ENCODE measurements at regions not wholly inside any gene's neighbourhood (a gene's known extent, or its start where the extent isn't known, plus 50 kb on each side); places are given as distances from the start of the nearest gene placed in this dataset.

DNA sequence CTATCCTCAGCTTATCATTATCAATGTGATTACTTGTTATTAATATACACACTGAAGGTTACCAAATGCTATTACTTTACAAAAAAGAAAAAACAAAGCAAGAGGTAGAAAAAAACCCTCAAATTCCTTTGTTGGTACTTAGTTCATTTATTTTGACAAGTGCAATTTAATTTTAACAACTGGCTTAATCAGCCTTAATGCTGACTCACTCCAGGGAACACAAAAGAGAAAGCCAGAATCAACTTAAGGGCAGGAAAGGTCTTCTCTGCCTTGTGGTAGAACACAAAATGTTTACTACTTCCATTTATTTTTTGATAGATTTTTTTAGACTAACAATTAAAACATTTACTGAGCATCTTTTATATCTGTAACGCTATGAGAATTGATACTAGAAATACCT is 417.1 kb downstream of the PCDH17 start:
- no peak for ATAC-seq
- Histone ChIP-seq H3K4me2 (no peak overlapping the region), H3F3A (replicated peaks; ENCODE audit: low read depth) (no peaks in the 10 kb centered on the region), H3K36me3 (ENCODE audit: insufficient read depth) (no peaks in the 10 kb centered on the region), H3K4me1 (ENCODE audit: insufficient read depth) (peaks cover 8% of the 10 kb centered on the region; the same call in 1 of the 2 replicates), H3K27ac (ENCODE audit: low read depth) (no peak overlapping the region), H2AFZ (no peak overlapping the region), H3K9me2 (ENCODE audit: insufficient read depth) (no peaks in the 10 kb centered on the region), H3K4me3 (no peak overlapping the region), H3K27me3 (ENCODE audit: insufficient read depth) (no peaks in the 10 kb centered on the region), H3K79me2 (replicated peaks; ENCODE audit: insufficient read depth) (no peaks in the 10 kb centered on the region), H4K20me1 (replicated peaks; ENCODE audit: insufficient read depth) (no peaks in the 10 kb centered on the region)
- Mint-ChIP-seq H3K4me3 (no peak overlapping the region), H3K4me1 (peaks cover 9% of the 10 kb centered on the region), H3K36me3 (ENCODE audit: low read depth) (no peaks in the 10 kb centered on the region; the same call in 2 of the 3 replicates), H3K9me3 (no peaks in the 10 kb centered on the region), H3K27ac (no peak overlapping the region), H3K27me3 (ENCODE audit: insufficient read depth, low read depth, poor library complexity) (no peaks in the 10 kb centered on the region)
- DNase-seq (ENCODE audit: low spot score): no peak
- TF ChIP-seq POLR2AphosphoS5 (IDR thresholded peaks at IDR 0.05; ENCODE audit: low read depth) (no peak), JUNB (IDR thresholded peaks at IDR 0.05; ENCODE audit: unreplicated experiment) (no peak), ZNF331 (CRISPR knock-in tag; IDR thresholded peaks at IDR 0.05; ENCODE audit: low read depth) (no peak), EZH2phosphoT487 (IDR thresholded peaks at IDR 0.05; ENCODE audit: unreplicated experiment) (no peak), STAT1 (IDR thresholded peaks at IDR 0.05; ENCODE audit: unreplicated experiment) (no peak), EZH2 (IDR thresholded peaks at IDR 0.05; ENCODE audit: low read depth, unreplicated experiment) (no peak), ZNF114 (CRISPR knock-in tag; IDR thresholded peaks at IDR 0.05) (no peak), NANOG (IDR thresholded peaks at IDR 0.05; ENCODE audit: borderline replicate concordance) (no peak), CREB1 (CRISPR knock-in tag; IDR thresholded peaks at IDR 0.05; ENCODE audit: low read depth) (no peak)
- TF ChIP-seq, protein P1, sequence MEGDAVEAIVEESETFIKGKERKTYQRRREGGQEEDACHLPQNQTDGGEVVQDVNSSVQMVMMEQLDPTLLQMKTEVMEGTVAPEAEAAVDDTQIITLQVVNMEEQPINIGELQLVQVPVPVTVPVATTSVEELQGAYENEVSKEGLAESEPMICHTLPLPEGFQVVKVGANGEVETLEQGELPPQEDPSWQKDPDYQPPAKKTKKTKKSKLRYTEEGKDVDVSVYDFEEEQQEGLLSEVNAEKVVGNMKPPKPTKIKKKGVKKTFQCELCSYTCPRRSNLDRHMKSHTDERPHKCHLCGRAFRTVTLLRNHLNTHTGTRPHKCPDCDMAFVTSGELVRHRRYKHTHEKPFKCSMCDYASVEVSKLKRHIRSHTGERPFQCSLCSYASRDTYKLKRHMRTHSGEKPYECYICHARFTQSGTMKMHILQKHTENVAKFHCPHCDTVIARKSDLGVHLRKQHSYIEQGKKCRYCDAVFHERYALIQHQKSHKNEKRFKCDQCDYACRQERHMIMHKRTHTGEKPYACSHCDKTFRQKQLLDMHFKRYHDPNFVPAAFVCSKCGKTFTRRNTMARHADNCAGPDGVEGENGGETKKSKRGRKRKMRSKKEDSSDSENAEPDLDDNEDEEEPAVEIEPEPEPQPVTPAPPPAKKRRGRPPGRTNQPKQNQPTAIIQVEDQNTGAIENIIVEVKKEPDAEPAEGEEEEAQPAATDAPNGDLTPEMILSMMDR (conservative IDR thresholded peaks at IDR 0.05; ENCODE audit: low read depth in 2 of 2): no peak
- TF ChIP-seq, protein P2, sequence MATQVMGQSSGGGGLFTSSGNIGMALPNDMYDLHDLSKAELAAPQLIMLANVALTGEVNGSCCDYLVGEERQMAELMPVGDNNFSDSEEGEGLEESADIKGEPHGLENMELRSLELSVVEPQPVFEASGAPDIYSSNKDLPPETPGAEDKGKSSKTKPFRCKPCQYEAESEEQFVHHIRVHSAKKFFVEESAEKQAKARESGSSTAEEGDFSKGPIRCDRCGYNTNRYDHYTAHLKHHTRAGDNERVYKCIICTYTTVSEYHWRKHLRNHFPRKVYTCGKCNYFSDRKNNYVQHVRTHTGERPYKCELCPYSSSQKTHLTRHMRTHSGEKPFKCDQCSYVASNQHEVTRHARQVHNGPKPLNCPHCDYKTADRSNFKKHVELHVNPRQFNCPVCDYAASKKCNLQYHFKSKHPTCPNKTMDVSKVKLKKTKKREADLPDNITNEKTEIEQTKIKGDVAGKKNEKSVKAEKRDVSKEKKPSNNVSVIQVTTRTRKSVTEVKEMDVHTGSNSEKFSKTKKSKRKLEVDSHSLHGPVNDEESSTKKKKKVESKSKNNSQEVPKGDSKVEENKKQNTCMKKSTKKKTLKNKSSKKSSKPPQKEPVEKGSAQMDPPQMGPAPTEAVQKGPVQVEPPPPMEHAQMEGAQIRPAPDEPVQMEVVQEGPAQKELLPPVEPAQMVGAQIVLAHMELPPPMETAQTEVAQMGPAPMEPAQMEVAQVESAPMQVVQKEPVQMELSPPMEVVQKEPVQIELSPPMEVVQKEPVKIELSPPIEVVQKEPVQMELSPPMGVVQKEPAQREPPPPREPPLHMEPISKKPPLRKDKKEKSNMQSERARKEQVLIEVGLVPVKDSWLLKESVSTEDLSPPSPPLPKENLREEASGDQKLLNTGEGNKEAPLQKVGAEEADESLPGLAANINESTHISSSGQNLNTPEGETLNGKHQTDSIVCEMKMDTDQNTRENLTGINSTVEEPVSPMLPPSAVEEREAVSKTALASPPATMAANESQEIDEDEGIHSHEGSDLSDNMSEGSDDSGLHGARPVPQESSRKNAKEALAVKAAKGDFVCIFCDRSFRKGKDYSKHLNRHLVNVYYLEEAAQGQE (IDR thresholded peaks at IDR 0.05; ENCODE audit: unreplicated experiment): no peak
- TF ChIP-seq, protein P3, sequence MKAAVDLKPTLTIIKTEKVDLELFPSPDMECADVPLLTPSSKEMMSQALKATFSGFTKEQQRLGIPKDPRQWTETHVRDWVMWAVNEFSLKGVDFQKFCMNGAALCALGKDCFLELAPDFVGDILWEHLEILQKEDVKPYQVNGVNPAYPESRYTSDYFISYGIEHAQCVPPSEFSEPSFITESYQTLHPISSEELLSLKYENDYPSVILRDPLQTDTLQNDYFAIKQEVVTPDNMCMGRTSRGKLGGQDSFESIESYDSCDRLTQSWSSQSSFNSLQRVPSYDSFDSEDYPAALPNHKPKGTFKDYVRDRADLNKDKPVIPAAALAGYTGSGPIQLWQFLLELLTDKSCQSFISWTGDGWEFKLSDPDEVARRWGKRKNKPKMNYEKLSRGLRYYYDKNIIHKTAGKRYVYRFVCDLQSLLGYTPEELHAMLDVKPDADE (IDR thresholded peaks at IDR 0.05): no peak
- TF ChIP-seq, protein P4, sequence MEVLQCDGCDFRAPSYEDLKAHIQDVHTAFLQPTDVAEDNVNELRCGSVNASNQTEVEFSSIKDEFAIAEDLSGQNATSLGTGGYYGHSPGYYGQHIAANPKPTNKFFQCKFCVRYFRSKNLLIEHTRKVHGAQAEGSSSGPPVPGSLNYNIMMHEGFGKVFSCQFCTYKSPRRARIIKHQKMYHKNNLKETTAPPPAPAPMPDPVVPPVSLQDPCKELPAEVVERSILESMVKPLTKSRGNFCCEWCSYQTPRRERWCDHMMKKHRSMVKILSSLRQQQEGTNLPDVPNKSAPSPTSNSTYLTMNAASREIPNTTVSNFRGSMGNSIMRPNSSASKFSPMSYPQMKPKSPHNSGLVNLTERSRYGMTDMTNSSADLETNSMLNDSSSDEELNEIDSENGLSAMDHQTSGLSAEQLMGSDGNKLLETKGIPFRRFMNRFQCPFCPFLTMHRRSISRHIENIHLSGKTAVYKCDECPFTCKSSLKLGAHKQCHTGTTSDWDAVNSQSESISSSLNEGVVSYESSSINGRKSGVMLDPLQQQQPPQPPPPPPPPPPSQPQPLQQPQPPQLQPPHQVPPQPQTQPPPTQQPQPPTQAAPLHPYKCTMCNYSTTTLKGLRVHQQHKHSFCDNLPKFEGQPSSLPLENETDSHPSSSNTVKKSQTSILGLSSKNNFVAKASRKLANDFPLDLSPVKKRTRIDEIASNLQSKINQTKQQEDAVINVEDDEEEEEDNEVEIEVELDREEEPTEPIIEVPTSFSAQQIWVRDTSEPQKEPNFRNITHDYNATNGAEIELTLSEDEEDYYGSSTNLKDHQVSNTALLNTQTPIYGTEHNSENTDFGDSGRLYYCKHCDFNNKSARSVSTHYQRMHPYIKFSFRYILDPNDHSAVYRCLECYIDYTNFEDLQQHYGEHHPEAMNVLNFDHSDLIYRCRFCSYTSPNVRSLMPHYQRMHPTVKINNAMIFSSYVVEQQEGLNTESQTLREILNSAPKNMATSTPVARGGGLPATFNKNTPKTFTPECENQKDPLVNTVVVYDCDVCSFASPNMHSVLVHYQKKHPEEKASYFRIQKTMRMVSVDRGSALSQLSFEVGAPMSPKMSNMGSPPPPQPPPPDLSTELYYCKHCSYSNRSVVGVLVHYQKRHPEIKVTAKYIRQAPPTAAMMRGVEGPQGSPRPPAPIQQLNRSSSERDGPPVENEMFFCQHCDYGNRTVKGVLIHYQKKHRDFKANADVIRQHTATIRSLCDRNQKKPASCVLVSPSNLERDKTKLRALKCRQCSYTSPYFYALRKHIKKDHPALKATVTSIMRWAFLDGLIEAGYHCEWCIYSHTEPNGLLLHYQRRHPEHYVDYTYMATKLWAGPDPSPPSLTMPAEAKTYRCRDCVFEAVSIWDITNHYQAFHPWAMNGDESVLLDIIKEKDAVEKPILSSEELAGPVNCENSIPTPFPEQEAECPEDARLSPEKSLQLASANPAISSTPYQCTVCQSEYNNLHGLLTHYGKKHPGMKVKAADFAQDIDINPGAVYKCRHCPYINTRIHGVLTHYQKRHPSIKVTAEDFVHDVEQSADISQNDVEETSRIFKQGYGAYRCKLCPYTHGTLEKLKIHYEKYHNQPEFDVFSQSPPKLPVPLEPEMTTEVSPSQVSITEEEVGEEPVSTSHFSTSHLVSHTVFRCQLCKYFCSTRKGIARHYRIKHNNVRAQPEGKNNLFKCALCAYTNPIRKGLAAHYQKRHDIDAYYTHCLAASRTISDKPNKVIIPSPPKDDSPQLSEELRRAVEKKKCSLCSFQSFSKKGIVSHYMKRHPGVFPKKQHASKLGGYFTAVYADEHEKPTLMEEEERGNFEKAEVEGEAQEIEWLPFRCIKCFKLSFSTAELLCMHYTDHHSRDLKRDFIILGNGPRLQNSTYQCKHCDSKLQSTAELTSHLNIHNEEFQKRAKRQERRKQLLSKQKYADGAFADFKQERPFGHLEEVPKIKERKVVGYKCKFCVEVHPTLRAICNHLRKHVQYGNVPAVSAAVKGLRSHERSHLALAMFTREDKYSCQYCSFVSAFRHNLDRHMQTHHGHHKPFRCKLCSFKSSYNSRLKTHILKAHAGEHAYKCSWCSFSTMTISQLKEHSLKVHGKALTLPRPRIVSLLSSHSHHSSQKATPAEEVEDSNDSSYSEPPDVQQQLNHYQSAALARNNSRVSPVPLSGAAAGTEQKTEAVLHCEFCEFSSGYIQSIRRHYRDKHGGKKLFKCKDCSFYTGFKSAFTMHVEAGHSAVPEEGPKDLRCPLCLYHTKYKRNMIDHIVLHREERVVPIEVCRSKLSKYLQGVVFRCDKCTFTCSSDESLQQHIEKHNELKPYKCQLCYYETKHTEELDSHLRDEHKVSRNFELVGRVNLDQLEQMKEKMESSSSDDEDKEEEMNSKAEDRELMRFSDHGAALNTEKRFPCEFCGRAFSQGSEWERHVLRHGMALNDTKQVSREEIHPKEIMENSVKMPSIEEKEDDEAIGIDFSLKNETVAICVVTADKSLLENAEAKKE (CRISPR knock-in tag; IDR thresholded peaks at IDR 0.05): no peak

Measured in GM23338 (cell line).